Activated CD4-positive, alpha-beta T cell treated with anti-CD3 and anti-CD28 coated beads for 1 hour (primary cell): ENCODE measurements at regions not wholly inside any gene's neighbourhood (a gene's known extent, or its start where the extent isn't known, plus 50 kb on each side); places are given as distances from the start of the nearest gene placed in this dataset.

Experiments used
- DNase-seq: peaks from one replicate; pipeline ENCODE4 v3.0.0-alpha.2; 2020

DNA sequence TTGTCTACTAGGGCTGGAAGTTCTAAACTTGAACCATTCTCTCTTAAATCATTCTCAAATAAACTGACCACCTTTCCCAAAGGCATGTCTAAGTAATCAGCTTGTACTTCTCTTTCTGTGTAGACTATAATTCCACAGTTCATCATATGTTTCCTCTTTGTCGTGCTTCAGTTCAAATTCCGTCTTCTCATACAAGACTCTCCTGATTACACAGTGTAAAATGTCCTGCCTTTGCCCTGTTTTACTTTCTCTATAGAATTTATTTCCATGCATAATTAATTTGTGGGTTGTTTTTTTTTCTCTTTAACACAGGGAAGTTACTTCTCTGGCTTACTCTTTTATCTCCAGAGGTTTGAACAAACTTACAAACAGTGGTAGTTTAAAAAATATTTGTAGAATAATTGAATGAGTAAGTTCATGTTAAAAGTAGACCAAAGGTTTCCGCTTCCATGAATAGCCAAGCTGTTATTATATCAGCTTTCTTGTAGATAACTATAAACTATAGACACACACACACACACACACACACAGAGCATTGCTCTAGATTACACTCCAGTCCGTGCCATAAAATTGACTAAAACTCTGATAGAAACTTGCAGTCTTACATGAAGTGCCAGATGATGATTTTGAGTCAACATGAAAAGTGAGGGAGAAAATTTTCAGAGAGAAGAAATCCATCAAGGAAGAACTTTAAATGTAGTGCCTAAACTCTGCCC lies 119.0 kb downstream of the SUCNR1 start:
- DNase-seq: no peak

DNA sequence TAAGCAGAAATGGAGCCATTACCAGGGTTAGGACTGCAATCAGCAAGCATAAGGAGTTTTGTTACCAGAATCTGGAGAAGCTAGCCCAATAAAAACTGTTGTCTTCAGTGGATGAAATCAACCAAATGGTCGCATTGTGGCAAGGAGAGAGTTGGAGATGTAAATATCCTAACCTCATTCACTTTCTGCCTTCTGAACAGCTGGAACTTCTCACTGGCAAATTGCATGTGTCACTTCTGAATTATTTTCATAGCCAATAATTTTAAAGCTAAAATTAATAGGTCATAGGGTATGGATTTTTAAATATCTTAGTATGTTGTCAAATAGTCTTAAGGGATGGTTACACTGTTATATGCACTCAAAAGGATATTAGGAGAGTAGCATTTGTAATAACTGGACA lies 121.6 kb downstream of the SUCNR1 start:
- DNase-seq: no peak

DNA sequence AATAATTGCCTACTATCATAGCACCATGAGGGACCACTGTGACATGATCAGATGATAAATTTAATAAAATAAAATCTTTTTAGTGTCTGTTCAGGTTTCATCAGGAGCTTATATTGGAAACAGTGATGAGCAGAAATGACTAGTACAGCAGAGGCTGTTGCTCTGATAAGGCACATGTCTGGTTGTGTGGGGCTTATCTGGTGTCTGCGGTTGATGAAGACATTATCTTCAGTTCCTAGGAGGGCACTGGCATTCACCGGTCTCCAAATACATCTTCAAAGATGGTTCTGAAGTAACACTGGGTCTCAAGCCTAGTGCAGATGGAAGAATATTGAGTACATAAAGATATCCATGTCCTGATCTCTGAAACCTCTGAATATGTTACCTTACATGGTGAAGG lies 125.3 kb downstream of the SUCNR1 start:
- DNase-seq: no peak

DNA sequence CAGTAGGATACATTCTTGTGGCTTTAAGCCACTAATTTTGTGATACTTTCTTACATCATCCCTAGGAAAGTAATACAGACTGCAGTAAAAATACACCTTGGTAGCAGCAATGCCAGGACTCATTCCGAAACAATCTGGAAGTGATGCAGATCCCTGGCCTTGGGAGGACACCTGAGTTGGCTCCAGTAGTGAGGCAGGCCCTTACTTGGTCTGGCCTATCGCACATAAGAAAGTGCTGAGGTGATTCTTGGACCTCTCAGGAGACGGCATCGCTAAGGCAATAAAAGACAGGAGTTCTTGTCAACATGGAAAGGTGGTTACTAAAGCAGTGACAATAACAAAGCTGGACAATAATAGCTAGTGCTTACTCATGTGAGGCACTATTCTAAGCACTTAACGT lies 126.5 kb downstream of the SUCNR1 start:
- no peak for DNase-seq

DNA sequence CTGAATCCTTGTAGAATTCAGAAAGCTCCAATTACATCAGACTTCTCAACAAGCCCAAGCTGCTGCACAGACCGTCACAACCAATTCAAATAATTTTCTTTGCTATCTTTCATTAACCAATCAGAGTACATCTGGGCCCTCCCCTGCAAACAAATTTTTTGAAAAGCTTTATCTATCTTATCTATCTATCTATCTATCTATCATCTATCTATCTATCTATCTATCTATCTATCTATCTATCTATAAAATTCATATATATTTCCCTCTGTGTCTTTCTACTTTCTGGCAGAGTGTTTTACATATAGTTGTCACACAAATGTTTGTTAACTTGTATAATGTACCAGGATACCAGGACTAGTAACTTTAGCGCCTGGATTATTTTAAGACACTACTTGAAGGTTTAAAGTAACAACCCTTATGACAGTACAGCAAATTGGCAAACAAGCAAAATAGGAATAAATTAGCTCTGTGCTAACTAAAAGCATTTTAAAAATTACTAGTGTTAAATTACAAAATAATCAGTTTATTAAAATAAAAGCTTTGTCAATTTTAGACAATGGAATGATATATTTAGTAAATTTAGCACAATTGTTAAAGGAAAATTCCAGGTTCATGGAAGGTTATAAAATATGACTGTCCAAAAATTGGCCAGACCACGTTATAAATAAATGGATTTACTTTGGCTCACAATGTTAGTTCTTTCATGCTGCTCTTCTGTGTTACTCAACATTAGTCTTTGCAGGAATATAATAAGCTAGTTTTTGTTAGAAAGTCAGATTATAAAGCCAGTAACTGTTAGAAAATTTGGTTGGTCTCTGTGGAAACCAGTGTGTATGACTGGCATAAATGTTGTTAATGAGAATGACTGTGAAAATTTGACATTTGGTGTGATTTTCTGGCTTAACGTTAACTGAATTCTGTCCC lies 138.6 kb downstream of the SUCNR1 start:
- DNase-seq: no peak

DNA sequence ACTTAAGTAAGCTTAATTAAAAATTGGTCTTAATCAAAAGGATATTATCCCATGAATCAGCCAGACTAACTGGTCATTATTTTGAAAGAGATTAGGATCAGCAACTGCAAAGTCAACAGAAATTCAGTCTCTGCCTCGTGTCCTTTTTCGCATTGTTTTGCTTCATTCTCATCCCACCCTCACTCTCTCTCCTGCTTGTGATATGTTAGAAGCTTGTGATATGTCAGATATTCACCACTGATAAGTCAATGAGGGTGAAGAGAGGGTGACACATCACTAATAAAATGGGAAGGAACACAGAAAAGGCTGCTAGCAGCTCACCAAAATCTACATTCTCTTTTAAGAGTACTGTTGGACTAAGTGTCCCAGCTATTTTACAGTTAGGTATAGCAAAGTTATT lies 146.1 kb downstream of the SUCNR1 start:
- DNase-seq: no peak

DNA sequence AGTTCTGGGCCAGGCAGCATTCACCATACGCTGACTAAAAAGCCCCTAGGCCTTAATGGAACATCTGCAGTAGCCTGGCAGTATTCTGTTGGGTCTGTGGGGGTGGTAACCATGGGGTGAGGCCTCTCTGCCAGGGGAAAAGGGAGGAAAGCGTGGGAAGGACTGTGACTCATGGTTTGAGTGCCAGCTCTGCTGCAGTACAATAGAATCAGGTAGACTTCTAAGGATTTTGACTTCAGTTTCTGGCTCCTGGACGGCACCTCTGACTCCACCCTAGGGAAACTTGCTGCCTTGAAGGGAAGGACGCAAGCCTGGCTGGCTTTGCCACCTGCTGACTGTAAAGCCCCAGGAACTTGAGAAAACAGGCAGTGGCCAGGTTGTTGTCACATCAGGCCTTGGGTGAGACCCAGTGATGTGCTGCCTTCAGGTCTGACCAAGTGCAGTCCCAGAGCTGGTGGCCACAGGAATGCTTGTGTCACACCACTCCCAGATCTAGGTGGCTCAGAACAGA lies 148.6 kb downstream of the SUCNR1 start:
- no peak for DNase-seq

DNA sequence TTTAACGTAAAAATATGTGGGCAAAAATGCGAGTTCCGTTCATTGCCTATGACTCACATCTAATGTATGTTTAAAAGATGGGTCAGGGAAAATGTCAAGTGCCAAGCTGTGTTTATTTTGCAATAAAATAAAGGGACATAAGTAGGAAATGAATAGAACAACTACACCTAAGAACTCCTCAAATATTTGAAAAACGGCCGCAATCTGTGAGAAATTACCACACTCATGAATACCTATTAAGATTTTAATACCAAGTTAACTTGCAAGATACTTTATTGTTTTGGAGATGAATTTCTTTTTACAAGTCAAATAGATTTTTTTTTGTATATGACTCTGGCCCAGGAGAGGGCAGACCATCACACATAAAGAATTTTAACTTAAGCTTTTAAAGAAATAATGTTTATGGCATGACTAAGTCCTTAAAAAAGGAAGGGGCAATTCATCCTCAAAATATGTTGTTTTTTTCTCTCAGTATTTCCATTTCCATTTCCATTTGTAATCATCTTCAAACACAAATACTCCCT lies 152.7 kb downstream of the SUCNR1 start:
- DNase-seq: no peak

DNA sequence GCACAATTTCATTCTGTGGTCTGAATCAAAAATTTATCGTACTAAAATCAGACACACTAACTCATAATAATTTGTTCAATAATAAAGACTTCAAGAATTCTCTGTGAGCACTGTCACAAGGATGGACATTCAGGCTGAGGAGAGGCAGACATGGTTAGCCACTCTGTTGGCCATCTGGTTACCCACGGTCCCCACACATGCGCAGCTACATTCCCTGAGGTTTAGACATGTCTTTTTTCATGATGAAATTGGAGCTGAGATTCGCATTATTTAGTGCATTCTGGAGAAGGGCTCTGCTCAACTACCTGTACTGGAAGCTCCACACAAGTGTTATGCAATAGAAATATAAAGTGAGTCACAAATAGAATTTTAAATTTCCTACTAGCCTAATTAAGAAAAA lies 156.9 kb downstream of the SUCNR1 start:
- DNase-seq: no peak

DNA sequence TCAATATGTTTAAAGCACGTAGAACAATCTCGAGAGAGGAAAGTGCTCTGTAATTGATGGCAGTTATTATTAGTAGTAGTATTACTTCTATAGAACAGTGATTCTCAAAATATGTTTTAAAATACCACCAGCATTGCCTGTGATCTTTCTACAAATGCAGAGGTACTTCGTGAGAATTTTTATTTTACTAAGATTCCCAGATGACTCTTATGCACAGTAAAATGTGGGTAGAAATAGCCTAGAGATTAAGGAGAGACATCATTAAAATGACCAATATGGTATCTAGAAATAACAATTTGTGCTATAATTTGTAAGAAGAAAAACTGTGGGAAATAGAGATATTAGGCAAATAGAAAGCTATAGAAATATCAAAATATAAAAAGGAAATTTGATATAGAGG lies 157.9 kb downstream of the SUCNR1 start:
- no peak for DNase-seq

DNA sequence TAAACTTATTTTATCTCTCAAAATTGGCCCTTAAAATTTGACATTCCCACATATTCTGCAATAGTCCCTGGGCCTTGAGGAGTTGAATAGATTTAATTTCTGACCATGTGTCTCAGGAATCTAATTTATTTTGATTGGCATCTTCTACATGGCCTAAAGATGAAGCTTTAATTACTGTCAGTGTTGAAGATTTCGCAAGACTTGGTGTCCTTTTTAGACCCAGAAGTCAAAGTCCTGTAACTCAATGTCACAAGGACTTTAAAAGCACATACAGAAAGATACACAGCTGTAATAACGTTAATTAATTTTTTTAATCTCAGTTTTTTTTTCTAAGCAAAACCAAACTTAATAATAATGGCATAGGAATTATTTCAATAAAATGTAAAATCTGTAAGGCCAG lies 163.9 kb downstream of the SUCNR1 start:
- no peak for DNase-seq

DNA sequence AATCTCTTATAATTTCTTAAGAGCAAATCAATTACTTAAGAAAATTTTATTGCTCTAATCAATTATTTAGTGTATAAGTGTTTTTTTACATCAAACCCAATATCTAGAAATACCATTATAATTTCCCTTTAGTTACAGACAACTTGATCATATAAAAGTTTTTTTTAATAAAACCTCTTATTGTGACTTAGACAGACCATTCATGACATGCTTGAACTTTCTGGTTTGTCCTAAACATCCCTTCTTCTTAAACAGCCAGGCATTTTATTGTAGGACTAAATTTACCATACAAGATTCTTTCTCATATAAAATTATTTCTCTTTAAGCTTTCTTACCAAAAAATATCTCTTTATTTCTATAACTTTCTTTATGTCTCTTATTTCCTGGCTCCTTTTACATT lies 164.5 kb downstream of the SUCNR1 start:
- no peak for DNase-seq

DNA sequence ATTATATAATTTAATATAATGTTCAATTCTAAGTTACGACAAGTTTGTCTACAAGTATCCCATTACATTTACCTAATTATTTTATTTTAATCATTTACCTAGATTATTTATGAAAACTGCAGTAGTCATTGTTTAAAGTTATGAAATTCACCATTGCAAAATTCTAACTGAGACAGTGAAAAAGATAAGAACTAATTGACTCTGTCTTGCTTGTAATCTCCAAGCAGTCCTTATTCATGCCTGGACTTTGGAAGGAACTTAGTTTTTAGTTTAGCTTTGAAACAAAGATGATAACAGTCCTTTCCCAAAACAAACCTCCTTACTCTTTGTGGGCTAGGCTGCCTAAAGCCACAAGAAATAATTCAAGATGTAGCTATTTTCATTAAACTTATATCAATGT lies 165.0 kb downstream of the SUCNR1 start:
- DNase-seq: no peak

DNA sequence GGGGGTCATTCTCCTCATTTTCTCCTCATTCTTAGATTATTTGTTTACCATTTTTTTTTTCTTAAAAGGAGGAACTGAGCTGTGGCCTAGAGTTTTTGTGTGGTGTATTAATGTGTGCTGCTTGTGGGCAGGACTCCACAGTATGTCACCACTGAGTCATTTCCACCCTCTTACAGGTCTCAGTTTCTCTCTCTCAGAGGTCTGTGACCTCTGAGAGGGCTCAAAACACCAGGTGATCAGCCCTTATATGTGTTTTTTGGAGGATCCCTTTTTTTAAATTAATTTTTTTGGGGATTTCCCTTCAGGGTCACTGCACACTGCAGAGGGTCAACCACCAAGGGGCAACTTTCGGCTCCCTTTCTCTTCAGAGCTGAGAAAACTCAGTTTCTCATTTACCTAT lies 166.4 kb downstream of the SUCNR1 start:
- no peak for DNase-seq

DNA sequence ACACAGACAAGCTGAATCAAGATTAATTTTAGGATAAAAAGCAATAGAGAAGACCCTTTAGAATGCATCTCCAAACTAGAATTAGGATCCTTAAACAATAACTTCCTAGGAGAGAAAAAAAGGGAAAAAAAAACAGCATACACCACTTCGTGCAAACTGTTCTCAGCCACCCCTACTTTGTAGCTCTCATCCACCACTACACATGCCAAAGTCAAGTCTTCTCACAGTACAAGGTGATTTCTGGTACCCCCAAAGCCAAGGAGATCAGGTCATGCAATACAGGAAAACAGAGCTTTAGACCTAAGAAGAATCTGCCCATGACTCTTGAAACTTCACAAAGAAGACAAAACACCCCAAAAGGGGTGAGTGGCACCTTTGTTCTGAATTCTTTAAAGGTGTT lies 166.9 kb downstream of the SUCNR1 start:
- no peak for DNase-seq

DNA sequence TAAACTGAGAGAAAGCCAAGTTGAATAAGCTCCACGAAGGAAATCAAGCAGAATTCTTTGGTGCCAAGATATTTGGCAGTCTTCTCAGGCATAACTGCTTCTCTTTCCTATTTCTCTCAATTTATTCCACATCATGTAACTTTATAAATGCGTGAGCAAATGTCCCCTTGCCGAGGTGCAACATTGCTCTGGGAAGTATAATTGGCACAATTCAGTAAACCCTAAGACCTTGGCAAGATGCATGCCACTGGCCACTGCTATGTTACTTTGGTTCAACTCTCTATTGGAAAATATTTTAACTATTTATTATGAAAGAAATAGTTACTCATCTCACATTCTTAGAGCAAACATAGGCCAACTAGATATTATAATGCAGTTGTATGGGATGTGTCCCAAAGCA lies 170.2 kb downstream of the SUCNR1 start:
- no peak for DNase-seq

DNA sequence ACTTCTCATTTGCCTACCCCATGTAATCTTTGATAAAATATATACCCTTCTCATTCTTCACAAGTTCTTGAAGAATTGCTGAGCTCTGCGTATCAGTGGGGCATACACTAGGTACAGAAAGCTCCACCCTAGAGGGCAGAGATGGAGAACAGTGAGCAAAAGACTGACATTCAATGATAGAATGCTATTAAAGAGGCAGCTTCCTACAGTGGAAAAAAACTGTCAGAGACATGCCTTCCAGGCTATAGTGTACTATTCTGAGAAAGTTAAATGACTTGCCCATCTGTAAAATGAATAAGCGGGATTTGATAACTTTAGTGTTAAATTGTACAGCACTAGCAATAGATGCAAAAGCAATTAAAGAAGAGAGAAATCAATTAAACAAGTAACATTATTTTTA lies 172.8 kb downstream of the SUCNR1 start:
- DNase-seq: no peak

DNA sequence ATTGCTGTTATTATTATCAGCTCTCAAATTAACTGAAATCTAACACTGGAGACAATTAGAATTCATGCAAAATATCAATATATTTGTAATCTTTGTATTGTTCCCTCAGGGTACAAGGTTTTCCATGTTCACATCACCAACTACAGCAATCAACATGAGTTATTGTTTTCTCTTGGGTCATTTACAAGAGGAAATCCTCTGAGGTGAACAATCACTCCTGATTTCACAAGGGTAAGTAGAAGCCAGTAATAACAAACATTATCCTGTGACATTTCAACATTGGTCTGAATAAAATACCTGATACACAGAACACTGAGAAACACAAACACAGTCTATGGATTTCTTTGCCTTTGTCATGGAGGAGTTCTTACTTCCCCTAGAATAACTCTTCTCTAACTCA lies 174.0 kb downstream of the SUCNR1 start:
- no peak for DNase-seq

DNA sequence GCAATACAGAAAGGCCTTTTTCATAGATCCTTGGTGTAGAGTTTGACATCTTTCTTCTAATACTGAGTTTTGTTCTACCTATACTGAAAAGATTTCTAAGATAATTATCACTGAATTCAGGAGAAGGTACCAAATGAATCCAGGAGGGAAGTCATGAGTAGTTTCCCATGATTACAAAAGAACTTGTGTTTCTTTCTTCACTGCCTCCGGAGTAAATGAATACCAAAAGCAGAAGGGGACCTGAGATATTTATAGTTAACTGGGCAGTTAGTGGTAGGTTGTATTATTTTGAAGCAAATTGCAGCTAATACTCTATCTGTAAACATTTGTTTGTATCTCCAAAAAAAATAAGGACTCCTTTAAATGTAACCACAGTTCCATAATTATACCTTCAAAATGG lies 175.4 kb downstream of the SUCNR1 start:
- no peak for DNase-seq

DNA sequence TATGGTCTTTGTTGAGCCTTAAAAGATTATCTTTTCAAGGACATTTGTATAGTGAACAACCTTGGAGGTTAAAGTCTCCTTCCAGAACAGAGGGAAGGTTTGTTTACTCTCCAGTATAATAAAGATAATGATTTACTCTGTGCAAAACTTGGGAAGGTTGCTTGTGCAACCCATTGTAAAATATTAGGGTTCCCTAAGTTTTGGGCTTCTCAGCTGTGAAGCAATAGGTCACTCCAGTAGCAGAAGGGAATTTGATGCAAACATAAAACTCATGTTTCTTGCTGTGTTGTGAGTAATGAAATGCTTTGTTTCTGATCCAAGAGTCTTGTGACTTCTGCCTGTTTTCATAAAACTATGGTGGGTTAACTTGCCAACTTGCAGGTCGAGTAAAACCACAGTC lies 177.5 kb downstream of the SUCNR1 start:
- no peak for DNase-seq

DNA sequence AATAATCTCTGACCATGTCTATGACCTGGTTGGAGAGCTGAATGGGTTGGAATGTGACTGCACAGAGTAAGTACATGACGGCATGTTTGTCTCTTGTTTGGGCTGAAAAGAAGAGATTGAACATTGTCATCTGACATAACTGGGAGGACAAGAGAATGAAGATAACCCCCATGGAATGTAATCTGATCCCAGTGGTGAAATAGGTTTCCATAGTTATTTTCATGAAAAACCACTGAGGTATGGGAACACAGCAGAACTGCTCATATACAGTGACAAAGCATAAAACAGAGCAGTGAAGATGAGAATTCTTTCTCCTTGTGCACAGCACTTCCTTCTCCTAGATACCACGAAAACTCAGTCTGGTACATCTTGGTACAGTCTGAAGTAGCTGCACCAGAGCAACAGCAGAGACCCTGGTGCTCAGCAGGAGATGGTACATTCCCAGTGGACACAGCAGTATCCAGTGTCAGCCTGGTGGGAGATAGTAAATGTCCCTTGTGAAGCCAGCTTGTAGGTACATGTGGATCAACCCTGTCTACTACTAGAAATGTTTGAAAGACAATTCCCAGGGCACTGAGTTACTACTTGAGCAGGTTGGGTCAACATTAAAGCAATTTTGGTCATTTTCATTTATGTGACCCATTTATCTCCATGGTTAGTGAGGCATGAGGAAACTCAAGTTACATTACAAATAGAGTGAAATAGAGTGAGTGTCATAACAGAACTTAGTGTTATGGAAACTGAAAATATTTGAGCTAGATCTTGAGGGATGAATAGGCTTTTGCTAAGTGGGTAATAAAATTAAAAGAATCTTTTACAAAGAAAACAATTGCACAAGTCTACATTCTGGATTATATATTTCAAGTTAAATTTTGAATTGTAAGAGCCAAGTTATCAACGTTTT lies 178.3 kb downstream of the SUCNR1 start:
- DNase-seq: no peak

DNA sequence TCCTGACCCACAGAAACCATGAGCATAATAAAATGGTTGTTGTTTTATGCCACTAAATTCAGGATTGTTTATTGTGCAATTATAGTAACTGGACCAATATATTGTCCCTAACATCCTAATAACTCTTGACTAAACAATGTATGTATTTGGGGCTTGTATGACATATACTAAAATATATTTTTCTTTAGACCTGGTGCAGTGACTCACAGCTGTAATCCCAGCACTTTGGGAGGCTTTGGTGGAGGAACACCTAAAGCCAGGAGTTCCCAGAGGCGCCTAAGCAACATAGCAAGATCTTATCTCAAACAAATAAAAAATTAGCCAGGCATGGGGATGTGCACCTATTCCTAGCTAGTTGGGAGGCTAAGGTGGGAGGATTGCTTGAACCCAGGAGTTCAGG lies 180.4 kb downstream of the SUCNR1 start:
- DNase-seq: no peak

DNA sequence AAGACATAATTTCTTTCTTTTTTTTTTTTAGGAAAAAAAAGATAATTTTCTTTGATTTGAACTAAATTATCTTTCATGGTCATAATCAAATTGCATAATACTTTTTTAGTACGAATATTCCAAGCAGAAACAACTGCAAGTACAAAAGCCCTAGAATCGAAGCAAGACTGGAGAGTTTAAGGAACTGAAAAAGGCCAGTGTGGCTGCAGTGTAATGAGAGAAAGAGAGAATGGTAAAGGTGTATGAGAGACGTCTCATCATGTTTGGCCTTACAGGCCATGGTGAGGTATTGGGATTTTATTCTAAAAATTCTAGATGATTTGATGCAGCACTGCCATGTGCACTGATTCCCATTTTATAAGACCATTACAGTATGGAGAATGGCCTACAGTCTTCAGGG lies 180.9 kb downstream of the SUCNR1 start:
- DNase-seq: no peak
